Chondrocyte (in vitro differentiated cells): ENCODE measurements at regions not wholly inside any gene's neighbourhood (a gene's known extent, or its start where the extent isn't known, plus 50 kb on each side); places are given as distances from the start of the nearest gene placed in this dataset.

Experiments
- DNase-seq: peaks from one replicate; pipeline ENCODE4 v3.0.0; 2021; ENCODE audit warnings: mixed read lengths, low spot score
- H3K27ac Mint-ChIP-seq: one replicate; pipeline ENCODE4 v1.8.0; 2021; ENCODE audit warnings: mild to moderate bottlenecking, moderate library complexity, mixed read lengths; ENCODE audit not compliant: unreplicated experiment
- H3K27me3 Mint-ChIP-seq: 2 replicates; pipeline ENCODE4 v1.8.0; 2021; ENCODE audit warnings: low read depth, mixed read lengths
- H3K36me3 Mint-ChIP-seq: 2 replicates; pipeline ENCODE4 v1.8.0; 2021; ENCODE audit warnings: low read depth, mixed read lengths
- H3K4me1 Mint-ChIP-seq: 2 replicates; pipeline ENCODE4 v1.8.0; 2021; ENCODE audit warnings: low read depth, mild to moderate bottlenecking, mixed read lengths
- H3K4me3 Mint-ChIP-seq: one replicate; pipeline ENCODE4 v1.8.0; 2021; ENCODE audit warnings: mild to moderate bottlenecking, moderate library complexity, mixed read lengths; ENCODE audit not compliant: unreplicated experiment
- H3K9me3 Mint-ChIP-seq: 2 replicates; pipeline ENCODE4 v1.8.0; 2021; ENCODE audit warnings: low read depth, mixed read lengths
- TF ChIP-seq, protein P1 (sequence below): fragments of 200-600 bp; sonication (generic); IDR thresholded peaks from 2 replicates; pipeline ENCODE4 v1.5.0; 2021; ENCODE audit warnings: antibody characterized with exemption, mild to moderate bottlenecking, moderate library complexity

DNA sequence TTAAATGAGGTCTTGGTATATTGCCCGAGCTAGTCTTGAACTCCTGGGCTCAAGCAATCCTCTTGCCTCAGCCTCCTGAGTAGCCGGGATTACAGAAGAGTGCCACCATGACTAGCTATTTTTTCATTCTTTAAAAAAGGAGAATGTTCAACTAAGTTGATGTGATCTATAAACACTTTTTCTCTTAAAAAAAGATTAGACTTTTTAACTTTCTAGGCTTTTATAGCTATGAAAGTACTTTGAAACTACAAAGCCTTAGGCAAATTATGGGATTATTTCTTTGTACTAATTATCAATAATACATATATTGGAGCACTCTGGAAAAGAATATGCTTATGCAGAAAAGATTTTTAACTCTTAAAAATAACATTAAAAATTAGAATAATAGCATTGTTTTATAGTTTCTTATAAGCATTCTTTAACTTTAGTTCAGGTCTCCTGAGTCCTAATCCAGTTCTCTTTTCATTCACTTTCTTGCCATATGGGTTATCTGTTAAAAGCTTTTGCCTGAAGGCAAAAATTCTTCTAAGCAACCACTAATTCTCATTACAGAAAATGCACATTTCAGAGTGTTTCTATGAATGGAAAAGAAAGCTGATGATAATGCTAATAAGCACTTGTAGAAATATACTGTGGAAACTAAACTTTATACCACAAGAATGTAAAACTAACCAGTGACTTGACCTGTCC, 87.8 kb downstream of the DPPA2 start:
- Mint-ChIP-seq H3K4me3 (no peak overlapping the region), H3K9me3 (peaks cover 11% of the 10 kb centered on the region), H3K27me3 (peaks cover 5% of the 10 kb centered on the region), H3K36me3 (no peaks in the 10 kb centered on the region), H3K27ac (no peak overlapping the region), H3K4me1 (no peaks in the 10 kb centered on the region)
- DNase-seq = no peak
- TF ChIP-seq, protein P1, sequence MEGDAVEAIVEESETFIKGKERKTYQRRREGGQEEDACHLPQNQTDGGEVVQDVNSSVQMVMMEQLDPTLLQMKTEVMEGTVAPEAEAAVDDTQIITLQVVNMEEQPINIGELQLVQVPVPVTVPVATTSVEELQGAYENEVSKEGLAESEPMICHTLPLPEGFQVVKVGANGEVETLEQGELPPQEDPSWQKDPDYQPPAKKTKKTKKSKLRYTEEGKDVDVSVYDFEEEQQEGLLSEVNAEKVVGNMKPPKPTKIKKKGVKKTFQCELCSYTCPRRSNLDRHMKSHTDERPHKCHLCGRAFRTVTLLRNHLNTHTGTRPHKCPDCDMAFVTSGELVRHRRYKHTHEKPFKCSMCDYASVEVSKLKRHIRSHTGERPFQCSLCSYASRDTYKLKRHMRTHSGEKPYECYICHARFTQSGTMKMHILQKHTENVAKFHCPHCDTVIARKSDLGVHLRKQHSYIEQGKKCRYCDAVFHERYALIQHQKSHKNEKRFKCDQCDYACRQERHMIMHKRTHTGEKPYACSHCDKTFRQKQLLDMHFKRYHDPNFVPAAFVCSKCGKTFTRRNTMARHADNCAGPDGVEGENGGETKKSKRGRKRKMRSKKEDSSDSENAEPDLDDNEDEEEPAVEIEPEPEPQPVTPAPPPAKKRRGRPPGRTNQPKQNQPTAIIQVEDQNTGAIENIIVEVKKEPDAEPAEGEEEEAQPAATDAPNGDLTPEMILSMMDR = no peak

DNA sequence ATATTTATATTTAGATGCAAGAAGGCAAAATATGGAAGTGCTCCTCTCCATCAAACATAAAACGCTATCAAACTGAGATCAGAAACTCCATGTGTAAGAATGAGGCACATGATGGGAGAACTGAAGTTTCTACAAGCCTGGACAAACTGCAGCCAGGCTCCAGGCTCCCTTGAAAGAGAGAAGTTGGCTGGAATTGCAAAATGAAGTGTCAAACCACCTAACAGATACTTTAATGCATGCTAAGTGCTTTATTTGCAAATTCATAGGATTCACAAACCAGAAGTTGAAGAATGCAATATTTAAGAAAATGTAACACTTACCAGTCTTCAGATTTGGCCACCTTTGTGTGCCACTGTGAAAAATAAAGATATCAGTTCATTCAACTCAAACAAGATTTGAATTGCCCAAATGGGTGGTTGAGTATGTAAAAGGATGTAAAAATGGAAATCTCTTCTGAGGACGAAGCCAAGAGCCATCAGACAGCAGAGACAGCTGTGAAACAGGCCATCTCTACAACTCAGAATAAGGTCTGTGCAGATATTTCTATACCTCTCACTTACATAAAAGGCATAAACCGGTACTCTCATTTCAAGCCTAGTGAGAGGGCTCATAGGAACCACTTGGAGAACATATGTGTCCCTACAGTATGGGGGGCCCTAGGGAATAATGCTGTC, 87.0 kb downstream of the DPPA2 start:
- Mint-ChIP-seq H3K9me3 (peaks cover 11% of the 10 kb centered on the region), H3K4me1 (no peaks in the 10 kb centered on the region), H3K27me3 (peaks cover 5% of the 10 kb centered on the region), H3K27ac (no peak overlapping the region), H3K36me3 (no peaks in the 10 kb centered on the region), H3K4me3 (no peak overlapping the region)
- DNase-seq = no peak
- TF ChIP-seq, protein P1 = no peak

DNA sequence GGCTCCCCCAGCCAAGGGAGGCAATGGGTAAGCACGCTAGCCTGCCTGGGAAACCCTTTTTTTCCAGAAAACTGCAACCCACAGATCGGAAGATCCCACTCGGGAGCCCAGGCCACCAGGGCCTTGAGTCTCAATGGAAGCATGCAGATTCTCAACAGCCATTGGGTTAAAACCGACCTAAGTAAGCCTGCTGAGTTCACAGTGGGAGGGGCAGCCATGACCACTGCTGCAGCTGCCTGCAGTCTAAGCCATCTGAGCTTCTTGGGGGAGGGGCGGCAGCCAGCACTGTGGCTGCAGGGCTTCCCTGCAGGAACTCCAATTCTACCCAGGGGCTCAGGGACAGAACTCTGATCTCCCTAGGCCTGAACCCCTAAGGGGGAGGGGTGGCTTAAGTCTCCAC, 82.0 kb downstream of the DPPA2 start:
- Mint-ChIP-seq H3K4me1 (no peaks in the 10 kb centered on the region), H3K27ac (no peak overlapping the region), H3K36me3 (peaks cover 2% of the 10 kb centered on the region), H3K27me3 (peaks cover 17% of the 10 kb centered on the region), H3K9me3 (peaks cover 28% of the 10 kb centered on the region), H3K4me3 (no peak overlapping the region)
- TF ChIP-seq, protein P1 = no peak
- no peak for DNase-seq

DNA sequence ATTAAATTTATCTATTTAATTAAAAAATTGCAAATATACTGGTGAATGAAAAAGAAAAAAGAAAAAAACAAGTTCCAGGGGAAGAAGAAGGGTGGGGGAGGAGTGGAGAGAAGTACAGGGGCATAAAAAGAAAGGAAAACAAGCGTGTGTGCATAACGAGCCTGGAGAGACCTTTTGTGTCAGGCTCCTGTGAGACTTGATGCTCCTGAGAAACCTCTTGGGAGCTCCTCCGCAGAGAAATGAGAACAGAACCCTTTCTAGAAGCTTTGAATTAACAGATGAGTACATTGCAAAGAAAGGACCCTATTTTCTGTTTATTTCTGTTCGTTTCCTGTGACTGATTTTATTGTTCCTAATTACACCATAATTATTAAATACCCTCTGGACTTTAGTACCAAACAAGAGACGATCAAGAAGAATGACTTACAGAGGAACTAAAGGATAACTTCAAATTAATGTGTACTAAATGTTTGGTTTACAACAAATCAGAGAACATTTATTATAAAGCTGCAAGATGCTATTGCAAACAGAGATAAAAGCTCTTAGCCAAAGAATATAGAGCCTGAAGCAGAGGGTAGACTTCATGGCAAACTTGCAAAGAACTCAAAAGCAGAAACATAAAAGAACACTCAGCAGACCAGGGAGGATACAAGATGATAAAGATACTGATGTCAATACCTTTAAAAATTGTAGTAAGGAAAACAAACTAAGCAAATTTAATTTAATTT, 74.7 kb downstream of the DPPA2 start:
- DNase-seq = no peak
- Mint-ChIP-seq H3K9me3 (peaks cover 13% of the 10 kb centered on the region), H3K4me3 (no peak overlapping the region), H3K27ac (no peak overlapping the region), H3K27me3 (peaks cover 14% of the 10 kb centered on the region), H3K36me3 (peaks cover 2% of the 10 kb centered on the region), H3K4me1 (peaks cover 12% of the 10 kb centered on the region)
- TF ChIP-seq, protein P1 = no peak

DNA sequence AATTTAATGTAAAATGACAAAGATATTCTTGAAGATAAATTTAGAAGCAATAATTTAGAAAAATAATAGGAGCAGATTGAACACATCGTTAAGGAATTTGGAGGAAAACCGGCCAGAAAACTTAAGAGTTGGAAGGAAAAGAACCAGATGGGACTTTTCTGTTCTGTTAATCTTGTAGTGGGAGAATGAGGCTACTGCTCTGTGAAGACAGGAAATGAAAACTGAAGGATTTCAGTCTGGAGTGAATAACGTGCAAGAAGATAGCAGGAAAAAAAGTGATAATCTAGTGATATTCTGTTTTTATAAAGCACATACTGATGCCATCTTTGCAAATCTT, 74.2 kb downstream of the DPPA2 start:
- peaks cover 12% of the 10 kb centered on the region for H3K4me1 Mint-ChIP-seq
- peaks cover 10% of the 10 kb centered on the region for H3K27me3 Mint-ChIP-seq
- H3K27ac Mint-ChIP-seq = no peak overlapping the region
- no peak overlapping the region for H3K4me3 Mint-ChIP-seq
- H3K36me3 Mint-ChIP-seq = no peaks in the 10 kb centered on the region
- H3K9me3 Mint-ChIP-seq = peaks cover 8% of the 10 kb centered on the region
- TF ChIP-seq, protein P1 = no peak
- no peak for DNase-seq
